ENCODE measurements at regions not wholly inside any gene's neighbourhood (a gene's known extent, or its start where the extent isn't known, plus 50 kb on each side); places are given as distances from the start of the nearest gene placed in this dataset.
"Not testable (repeated sequence)": the region's sequence is repeated elsewhere in the genome, so short reads cannot be mapped to it uniquely, and the experiment has no call there.

GRCh38 chr14:71165121-71166031 lies 258.1 kb downstream of the PCNX1 start:
- DNase-seq: no peak

- DNase-seq: peak; percentile 45
Observed at GRCh38 chr14:71166180-71166837, 259.1 kb downstream of the PCNX1 start.

- DNase-seq: not testable (repeated sequence)
Observed at GRCh38 chr14:71167325-71167950, 260.2 kb downstream of the PCNX1 start.

- DNase-seq: not testable (repeated sequence)
Observed at GRCh38 chr14:71168161-71168560, 260.9 kb downstream of the PCNX1 start.

GRCh38 chr14:71168564-71169427 lies 261.5 kb downstream of the PCNX1 start:
- no peak for DNase-seq

GRCh38 chr14:71169861-71170260 lies 262.6 kb downstream of the PCNX1 start:
- DNase-seq: no peak

- DNase-seq: no peak
Observed at GRCh38 chr14:71175491-71175890, 268.2 kb downstream of the PCNX1 start.

GRCh38 chr14:71179066-71179465 lies 271.8 kb downstream of the PCNX1 start:
- no peak for DNase-seq

GRCh38 chr14:71180397-71180796 lies 273.1 kb downstream of the PCNX1 start:
- no peak for DNase-seq

GRCh38 chr14:71181215-71182003 lies 274.1 kb downstream of the PCNX1 start:
- DNase-seq: no peak

GRCh38 chr14:71183876-71184689 lies 276.8 kb downstream of the PCNX1 start:
- DNase-seq: no peak

- DNase-seq: no peak
Observed at GRCh38 chr14:71185637-71186036, 278.4 kb downstream of the PCNX1 start.

- no peak for DNase-seq
Observed at GRCh38 chr14:71187633-71188356, 280.5 kb downstream of the PCNX1 start.

- no peak for DNase-seq
Observed at GRCh38 chr14:71190770-71191374, 283.6 kb downstream of the PCNX1 start.

GRCh38 chr14:71193663-71194062 lies 286.4 kb downstream of the PCNX1 start:
- no peak for DNase-seq

- no peak for DNase-seq
Observed at GRCh38 chr14:71194251-71194650, 287.0 kb downstream of the PCNX1 start.

GRCh38 chr14:71196921-71197320 lies 289.7 kb downstream of the PCNX1 start:
- DNase-seq: no peak

GRCh38 chr14:71198687-71199086 lies 291.4 kb downstream of the PCNX1 start:
- no peak for DNase-seq

- DNase-seq: no peak
Observed at GRCh38 chr14:71201840-71202239, 294.6 kb downstream of the PCNX1 start.

- DNase-seq: no peak
Observed at GRCh38 chr14:71202881-71203280, 295.6 kb downstream of the PCNX1 start.

All from left hindlimb (tissue), 1 donor.